Hematopoietic multipotent progenitor cell treated with erythropoietin and hydrocortisone succinate and interleukin-3 and kit ligand, for 17 days (in vitro differentiated cells): ENCODE measurements at regions not wholly inside any gene's neighbourhood (a gene's known extent, or its start where the extent isn't known, plus 50 kb on each side); places are given as distances from the start of the nearest gene placed in this dataset.
"Not testable (repeated sequence)": the region's sequence is repeated elsewhere in the genome, so short reads cannot be mapped to it uniquely, and the experiment has no call there.

ENCODE experiments used
- DNase-seq: peaks from one replicate; pipeline ENCODE4 v3.0.0-alpha.2; 2015; ENCODE audit warnings: low spot score

- DNase-seq = no peak
These were observed 194.4 kb downstream of the CTTN start for GRCh38 chr11:70592641-70593165.

- no peak for DNase-seq
These were observed 195.2 kb downstream of the CTTN start for GRCh38 chr11:70593446-70593983.

- DNase-seq = no peak
These were observed 195.7 kb downstream of the CTTN start for GRCh38 chr11:70594031-70594430.

GRCh38 chr11:70594606-70595005, 196.3 kb downstream of the CTTN start:
- DNase-seq = no peak

DNA sequence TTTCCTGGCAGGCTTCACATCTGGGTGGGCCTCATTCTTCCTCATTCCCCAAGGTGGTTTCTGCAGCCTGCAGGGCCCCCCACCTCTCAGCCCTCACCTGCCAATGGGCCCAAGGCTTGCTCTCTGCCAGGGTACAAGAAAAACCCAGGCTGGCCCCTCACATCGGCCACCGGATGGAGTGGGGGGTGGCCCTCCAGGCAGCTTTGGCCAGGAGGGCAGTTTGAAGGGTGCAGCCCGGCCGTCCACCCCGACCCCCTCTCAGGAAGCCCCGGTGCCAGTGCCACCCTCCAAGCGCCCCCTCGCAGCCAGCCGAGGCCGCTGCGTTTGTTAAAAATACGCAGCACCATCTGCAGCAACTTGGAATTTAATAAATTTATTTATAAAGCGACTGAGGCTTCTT, 196.7 kb downstream of the CTTN start:
- no peak for DNase-seq

DNA sequence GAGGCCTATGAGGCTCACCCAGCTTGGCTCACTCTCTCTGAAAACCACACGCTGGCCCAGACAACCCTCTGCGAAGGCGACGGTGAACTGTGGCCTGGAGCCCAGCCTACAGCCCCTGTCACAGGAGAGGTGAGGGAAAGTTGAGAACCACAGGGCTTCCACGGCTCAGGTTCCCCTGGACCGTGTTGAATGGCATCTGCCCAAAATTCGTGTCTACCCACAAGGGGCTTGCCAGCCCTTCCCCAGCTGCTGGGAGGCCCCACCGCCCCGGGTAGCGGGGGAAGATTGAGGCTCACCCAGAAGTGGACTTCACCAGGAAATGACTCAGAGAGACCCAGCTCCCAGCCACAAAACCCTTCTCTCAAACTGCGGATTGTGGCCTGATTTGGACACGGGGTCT, 197.1 kb downstream of the CTTN start:
- DNase-seq = no peak

GRCh38 chr11:70596091-70596490, 197.8 kb downstream of the CTTN start:
- DNase-seq = no peak

- no peak for DNase-seq
These were observed 198.8 kb downstream of the CTTN start for GRCh38 chr11:70597006-70597555.

DNA sequence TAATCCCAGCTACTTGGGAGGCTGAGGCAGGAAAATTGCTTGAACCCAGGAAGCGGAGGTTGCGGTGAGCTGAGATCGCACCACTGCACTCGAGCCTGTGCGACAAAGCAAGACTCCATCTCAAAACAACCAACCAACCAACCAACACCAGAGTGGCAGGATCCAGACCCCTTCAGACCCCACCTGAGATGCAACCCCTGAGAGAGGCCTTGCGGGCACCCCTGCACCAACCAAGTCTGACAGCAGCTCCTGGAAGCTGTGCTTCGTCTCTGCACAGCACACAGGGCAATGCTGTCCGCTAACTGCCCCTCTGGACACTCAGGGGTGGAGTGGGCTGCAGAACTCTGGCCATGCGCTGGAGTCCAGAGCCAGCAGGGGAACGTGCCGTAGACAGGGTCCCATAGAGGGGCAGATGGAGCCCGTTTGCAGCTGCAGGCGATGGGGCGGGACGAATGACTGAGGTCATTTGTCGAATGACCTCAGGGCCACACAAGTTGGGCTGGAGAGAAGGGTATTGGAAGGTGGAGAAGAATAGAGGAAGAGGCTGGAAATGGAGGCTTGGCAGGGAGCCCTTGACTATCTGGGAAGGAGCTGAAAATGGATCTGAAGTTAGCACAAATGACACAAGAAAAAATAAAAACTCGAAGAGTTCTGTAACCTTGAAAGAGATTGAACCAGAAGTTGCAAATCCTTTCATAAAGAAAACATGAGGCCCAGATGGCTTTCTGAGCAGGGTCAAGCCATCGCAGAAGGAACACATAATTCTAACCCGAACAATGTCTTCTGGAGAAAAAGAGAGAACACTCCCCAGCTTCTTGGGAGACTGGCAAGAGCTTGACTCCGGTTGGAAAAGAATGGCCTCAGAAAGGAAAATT, 199.7 kb downstream of the CTTN start:
- DNase-seq = no peak

- not testable (repeated sequence) for DNase-seq
These were observed 202.6 kb downstream of the CTTN start for GRCh38 chr11:70600911-70601415.

GRCh38 chr11:70601861-70602538, 203.7 kb downstream of the CTTN start:
- DNase-seq = no peak

DNA sequence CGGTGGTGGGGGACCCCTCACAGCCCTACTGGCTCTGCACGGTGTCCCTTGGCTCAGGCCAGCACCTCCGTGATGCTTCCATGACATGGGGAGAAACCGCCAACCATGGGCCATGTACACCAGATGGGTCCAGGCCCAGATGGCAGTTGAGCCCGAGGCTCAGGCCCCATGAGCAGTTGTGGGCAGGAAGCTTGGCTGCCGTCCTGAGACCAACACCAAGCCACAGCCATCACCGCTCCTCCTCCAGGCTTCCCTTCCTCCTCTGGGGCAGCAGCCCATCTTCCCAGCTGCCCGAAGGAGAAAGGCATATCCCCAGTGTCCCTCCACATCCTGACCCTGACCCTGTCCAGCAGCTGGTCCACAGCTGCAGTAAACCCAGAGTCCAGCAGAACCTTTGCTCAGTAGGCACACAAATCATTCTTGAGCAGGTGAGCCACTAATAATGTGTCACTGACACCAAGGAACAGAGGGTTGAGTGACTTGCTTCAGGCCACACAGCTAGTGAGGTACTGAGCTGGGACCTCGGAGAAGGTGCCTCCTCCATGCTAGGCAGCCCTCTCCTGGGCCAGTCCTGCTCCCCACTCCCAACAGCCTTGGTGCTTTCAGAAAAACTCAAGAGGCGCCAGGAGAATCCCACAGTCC, 204.9 kb downstream of the CTTN start:
- no peak for DNase-seq

GRCh38 chr11:70603756-70604211, 205.5 kb downstream of the CTTN start:
- no peak for DNase-seq

GRCh38 chr11:70604221-70604620, 205.9 kb downstream of the CTTN start:
- no peak for DNase-seq

DNA sequence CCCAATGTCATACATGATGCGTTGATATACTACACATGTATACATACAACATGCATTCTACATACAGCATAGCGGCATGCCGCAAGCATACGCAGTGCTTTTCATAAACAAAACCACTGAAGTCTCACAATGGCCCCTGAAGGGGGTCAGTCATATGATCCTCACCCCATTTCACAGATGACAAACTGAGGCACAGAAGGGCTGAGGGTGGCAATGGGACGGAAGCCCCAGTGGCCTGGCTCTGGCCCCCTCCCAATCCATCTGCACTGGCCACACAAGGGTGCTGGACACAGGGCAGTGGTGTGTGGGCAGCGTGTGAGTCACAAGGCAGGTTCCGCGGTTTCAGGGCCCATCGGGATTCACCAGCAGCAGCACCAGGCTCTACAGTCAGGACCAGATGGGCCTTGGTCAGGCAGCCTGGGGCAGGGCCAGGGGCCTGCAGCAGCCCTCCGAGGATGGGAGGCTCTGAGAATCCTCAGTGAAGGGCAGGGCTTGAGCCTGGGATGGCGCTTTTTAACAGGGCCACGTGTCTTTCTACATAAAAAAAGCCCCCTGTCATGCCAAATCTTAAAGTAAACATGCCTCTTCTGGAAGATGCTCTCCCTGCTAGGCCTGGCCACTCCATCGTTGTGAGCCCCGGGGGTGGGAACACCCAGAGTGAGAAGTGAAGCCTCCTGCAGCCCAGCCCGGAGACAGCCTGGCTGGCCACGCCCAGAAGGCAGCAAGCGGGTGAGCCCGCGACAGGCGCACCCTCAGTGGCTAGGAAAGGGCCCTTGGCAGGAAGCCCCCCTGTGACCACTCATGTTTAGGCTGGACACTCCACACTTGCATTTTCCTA, 206.5 kb downstream of the CTTN start:
- no peak for DNase-seq

- DNase-seq = no peak
These were observed 207.1 kb downstream of the CTTN start for GRCh38 chr11:70605468-70605815.

DNA sequence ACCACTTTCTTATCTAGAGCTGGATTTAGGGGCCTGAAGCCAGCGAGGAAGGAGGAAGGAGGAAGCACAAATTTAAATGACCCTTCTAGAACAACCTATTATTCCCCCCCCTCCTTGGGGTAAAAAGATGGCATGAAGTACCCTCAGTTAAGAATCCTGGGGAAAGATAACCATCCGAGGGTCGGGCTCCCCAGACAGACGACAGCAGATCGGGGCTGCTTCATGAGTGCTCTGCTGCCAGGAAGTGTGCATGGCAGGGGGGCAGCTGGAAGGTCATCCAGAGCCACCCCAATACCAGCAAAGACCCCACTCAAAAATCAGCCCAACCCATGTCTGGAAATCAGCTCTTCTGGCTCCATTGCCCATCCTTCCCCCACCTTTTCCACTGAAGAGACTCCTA, 207.5 kb downstream of the CTTN start:
- DNase-seq = no peak

DNA sequence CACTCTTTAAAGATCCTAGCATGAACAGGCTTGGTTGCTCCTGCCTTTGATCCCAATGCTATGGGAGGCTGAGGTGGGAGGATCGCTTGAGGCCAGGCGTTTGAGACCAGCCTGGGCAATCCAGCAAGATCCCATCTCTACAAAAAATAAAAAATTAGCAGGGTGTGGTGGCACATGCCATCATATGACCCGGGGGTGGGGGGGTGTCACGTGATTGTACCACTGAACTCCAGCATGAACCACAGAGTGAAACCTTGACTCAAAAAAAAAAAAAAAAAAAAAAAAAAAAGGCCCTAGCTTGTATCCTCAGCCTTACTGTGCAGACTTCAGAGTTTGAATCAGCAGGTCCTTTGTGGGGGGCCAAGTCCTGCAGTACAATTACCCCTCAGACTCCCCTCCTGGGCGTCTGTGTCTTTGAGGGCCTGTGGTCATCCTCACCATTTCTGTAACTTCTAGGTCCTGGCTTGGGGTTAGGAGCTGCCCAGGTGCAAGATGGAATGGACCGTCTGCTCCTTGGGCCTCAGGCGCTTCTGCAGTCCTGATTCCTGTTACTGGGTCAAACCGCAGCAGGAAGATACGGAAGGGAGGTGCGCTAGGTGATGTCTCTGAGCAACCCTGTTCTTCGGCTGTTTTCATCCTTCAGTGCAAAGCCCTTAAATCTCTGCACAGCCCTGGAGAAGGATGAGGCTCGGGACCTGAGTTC, 208.1 kb downstream of the CTTN start:
- DNase-seq = no peak

DNA sequence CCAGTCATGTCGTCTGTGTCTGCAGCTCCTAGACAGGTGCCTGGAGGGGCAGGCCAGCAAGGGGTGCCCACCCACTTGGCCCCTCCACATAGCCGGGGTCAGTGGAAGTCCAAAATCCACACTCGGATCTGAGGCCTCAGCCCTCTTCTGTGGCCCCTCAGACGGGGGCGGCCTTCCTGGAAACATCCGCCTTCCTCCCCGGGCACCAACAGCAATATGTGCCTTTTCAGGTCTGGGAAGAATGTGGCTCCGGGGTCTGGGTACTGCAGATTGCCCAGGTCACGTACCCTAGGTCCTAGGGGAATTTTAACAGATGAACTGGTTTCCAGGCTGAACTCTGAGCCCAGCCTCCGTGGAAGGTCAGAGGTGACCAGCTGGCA, 208.6 kb downstream of the CTTN start:
- no peak for DNase-seq

DNA sequence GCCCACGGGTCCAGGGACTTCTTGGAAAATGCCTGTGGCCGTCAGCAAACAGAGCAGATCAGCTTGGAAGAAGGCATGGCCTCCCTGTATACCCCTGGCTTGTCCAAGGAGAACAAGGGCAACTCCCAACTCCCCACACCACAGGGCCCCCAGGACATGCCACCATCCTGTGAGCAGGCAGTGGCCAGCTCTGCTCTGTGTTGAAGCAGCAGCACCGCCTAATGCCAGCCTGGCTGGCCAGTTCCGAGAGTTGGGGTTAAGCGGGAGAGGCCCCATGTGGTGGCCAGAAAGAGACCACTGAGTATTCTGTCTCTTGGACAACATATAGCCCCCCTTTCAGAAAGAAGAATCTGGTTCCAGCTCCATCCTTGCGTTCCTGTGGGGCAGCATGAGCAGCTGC, 209.2 kb downstream of the CTTN start:
- no peak for DNase-seq
